Peyer's patch (tissue), 4 donors: ENCODE measurements at regions not wholly inside any gene's neighbourhood (a gene's known extent, or its start where the extent isn't known, plus 50 kb on each side); places are given as distances from the start of the nearest gene placed in this dataset.

ENCODE experiments used
- CTCF ChIP-seq, 6 experiments: fragments of 450-650 bp in 4 of 6; fragments of 200-600 bp in 2 of 6; sonication (generic) in 1 of 6; IDR thresholded peaks; one replicate each; pipeline ENCODE4 v1.5.1; 2017 to 2019; ENCODE audit warnings: antibody characterized with exemption in 6 of 6, mild to moderate bottlenecking in 3 of 6, moderate library complexity in 1 of 6
- POLR2A ChIP-seq, 2 donors: fragments of 450-650 bp; IDR thresholded peaks; one replicate each; pipeline ENCODE4 v1.5.1; 2017; ENCODE audit warnings: antibody characterized with exemption in 2 of 2, mild to moderate bottlenecking in 2 of 2, moderate library complexity in 2 of 2

- no peak for TF ChIP-seq CTCF (IDR thresholded peaks at IDR 0.05)
- no peak for TF ChIP-seq POLR2A (IDR thresholded peaks at IDR 0.05)
Observed at GRCh38 chr11:21631991-21632390, 560.9 kb upstream of the ANO5 start.
